Glomerular endothelial cell (primary cell): ENCODE measurements at regions not wholly inside any gene's neighbourhood (a gene's known extent, or its start where the extent isn't known, plus 50 kb on each side); places are given as distances from the start of the nearest gene placed in this dataset.

Source experiments
- DNase-seq: peaks from one replicate; pipeline ENCODE4 v3.0.0-alpha.2; 2011; ENCODE audit warnings: low read depth, low spot score; ENCODE audit errors: extremely low read depth

DNA sequence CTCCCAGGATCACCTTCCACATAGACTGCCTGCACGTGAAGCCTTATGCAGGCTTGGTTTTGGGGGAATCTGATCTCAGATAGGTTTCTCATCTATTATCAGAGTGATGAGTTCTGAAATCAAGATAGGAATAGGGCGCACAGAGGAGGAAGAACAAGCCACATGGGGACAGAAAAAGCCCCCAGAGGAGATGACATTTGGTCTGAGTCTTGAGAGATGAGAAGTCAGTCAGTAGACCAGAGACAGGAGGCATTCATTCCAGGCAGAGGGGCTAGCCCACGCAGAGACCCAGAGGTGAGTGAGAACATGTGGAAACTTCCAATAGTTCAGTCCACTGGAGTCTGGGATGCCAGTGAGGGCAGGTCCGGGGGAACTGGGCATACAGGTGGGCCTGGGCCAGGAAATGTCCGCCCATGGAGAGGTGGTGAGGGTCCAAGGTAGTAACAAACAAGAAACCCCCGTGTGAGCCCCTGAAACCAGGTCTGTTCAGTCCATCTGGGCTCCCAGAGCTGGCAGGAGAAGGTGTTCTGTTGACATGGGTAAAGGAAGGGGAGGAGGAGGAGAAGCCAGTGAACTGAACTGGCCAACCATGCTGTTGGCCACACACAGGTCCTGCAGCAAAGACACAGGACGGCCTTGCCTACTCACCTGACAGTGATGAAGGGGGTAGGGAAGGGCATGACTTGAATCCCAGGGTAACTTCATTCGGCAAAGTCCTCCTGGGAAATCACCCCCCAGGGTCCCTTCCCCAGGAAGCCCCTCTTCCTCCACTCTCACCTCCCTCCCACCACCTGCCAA, 69.3 kb upstream of the SMNDC1 start:
- DNase-seq: no peak

DNA sequence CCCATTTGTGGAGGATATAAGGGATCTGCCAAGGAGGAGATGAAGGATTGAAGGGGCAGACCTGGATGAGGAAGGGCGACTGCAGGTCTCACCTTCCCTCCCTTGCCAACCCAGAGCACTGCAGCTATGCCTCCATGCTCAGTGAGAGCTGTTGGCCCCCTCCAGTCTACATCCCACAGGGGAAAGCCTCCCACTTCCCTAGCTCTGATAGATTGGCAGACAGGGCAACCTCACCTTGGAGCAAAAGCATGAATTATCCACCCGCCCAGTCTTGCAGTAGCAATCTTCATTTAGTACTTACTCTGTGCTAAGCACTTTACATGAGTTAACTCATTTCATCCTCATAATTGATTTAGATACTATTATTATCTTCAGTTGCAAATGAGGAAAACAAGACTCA, 70.4 kb upstream of the SMNDC1 start:
- no peak for DNase-seq

DNA sequence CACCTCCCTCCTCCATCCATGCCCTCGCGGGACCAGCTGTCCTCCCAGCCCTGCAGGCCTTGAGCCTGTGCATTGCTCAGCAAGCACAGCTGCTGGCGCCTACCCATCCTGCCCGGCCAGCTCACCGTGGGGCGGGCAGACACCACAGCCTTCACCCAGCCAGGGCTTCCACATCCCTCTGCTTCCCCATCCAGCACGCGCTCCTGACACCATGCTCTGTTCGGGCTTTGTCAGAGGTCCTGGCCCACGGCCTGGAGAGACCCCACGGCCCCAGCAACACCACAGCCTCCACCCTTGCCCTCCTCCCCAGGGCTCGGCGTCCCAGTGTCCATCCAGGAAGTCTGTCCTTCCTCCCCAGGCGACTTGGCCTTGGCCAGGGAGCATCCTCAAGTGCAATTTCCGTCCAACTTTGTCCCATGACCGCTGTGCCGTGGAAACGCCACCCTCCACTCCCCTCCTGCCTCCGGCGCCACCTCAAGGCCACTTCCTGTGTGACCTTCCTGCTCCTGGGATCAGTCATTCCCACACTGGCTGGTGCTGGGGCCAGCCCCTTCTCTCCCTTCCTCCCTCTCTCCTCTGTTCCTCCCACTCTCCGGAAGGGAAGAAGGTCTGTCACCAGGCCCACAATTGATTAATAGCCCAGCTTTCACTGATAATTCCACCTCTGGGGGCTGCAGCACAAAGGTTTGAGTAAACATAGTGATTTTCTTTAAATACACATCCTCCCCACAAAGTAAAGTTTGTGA, 71.5 kb upstream of the SMNDC1 start:
- no peak for DNase-seq

DNA sequence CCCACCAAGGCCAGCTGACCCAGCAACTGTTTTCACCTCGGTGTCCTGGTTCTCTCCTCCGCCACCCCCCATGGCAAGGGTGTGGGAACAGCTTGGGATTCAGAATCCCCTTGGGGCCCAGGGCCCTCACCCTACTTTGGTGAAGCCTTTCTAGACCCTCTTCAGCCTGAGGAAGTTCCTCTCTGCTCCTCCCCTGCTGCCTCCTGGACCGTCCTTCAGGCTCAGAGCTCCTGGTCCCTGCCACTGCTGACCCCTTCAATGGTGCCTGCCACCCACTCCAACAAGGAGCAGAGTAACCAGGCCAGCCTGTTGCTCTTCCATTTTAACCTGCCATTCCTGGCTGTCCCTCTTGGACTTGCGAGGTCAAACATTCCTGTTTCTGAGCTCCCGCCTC, 72.0 kb upstream of the SMNDC1 start:
- no peak for DNase-seq

- no peak for DNase-seq
Observed at GRCh38 chr10:110378006-110378405, 73.3 kb upstream of the SMNDC1 start.

DNA sequence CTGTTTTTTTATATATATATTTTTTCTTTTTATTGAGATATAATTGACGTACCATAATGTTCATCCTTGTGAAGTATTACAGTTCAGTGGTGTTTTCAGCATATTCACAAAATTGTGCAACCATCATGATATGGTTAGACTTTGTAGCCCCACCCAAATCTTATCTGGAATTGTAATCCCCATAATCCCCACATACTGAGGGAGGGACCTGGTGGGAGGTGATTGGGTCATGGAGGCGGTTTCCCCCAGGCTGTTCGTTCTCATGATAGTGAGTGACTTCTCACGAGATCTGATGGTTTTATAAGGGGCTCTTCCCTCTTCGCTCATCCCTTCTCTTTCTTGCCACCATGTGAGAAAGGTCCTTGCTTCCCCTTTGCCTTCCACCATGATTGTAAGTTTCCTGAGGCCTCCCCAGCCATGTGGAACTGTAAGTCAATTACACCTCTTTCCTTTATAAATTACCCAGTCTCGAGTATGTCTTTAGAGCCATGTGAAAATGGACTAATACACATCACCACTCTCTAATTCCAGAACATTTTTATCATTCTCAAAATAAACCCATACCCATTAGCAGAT, 73.9 kb upstream of the SMNDC1 start:
- no peak for DNase-seq

DNA sequence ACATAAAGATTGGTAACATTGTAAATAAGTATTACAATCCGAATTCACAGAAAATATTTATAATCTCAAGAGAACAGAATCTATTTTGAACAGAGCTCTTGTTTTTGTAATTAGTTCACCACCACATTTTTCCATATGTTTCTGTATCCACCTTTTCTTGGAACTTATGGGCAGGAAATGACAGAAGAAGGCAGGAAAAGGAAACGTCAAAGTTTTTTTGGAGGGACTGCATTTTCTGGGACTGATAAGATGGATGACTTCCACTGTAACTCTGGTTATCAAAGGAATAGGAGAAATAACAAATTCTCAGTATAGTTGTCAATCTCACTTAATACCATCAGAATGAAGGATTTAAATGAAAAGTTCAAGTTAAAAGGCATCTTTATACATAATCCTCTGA, 75.1 kb upstream of the SMNDC1 start:
- DNase-seq: no peak

GRCh38 chr10:110380293-110380692, 75.6 kb upstream of the SMNDC1 start:
- DNase-seq: no peak

DNA sequence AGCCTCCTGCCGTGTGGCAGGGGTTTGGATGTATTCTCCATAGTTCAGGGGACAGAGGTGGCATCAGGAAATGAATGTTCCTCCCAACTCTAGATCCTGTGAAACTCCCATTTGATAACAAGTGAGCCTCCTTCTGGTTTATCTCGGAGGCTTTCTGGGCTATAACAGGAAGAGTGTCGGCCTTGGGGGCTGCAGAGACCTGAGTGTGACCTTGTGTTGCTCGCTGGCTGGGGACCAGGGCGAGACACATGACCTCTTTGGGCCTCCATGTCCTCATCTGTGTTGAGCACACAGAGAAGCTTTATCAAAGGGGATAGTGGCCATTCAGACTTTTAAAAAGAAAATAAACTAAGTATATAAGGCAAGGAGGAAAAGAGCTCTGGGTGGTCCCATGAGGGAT, 78.0 kb upstream of the SMNDC1 start:
- no peak for DNase-seq

- no peak for DNase-seq
Observed at GRCh38 chr10:110387617-110387982, 82.9 kb upstream of the SMNDC1 start.

DNA sequence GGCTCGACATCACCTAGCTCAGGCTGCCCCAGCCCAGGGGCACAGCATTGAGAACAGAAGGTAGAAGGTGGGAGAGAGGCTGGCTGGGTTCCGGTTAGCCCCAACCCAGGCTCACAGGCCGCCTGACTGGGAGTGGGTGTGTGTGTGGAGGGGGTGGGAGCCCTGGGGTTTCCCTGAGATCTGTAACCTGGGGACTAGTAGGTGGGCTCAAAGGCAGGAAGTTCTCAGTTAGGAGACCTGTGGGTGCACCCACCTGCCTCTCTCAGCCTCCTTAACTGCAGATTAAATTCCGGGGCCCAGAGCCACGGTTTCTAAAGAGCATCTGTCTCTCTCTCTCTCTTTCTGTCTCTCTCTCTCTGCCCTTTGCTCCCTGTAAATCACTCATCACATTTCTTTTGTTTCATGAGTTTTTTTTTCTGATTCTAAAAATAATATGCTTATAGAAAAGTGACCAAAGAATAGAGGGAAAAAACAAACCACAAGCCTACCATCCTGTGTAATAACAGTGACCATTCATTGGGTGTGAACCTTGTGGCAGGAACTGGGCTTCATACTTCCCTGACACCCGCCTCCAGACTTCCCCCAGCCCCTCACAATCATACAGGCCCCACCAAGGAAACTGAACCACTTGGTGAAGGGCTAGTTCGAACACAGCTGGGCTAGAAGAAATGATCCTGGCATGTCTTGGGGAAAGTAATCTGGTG, 83.4 kb upstream of the SMNDC1 start:
- no peak for DNase-seq

DNA sequence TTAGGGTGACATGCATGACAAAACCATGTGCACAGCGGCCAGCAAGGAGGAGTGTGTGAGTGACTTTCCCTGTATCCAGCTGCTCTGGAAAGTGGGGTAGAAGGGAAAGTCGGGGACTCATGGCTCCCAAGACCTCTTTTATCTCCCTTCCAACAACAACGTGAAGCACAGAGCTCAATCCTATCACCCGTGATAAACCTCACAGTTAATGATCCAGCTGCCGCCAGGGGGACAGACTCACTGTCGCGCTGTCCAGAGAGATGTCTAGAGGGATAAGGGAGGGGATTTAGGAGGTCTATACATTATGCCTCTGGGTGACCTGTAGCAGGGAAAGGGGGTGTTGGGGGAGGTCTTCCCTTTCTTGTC, 84.0 kb upstream of the SMNDC1 start:
- no peak for DNase-seq

DNA sequence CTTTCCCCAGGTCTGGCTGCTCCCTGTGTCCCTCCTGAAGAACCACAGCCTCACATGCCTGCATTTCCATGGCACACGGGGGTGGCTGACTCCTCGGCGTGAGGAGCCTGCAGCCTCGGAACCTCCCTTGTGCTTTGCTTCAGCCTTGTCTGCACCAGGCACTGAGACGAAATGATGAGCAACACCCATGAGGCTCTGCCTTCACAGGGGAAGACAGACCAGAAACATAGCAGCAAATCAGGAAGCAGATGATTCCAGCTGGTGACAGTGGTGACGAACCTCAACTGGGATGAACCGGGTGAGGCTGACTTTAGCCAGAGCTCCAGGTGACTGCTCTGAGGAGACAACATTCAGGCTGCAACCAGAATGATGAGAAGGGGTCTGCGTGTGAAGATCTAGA, 84.5 kb upstream of the SMNDC1 start:
- DNase-seq: no peak

DNA sequence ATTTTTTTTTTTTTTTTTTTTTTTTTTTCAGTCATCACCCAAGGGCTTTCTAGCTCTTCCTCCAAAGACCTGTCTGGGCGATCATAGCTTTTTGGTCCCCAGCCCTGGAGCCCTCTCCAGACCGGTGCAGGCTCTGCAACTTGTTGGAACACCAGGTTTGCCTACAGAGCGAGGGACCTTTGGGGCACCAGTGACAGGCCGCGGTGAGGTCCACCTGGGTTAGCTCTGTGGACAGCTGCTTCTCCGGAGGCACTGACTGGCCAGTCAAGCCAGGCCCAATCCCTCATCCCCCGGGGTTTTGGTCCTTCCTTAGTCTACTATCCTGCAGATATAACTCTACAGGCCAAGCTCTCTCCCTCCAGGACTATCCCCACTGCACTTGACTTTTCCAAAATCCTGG, 86.8 kb upstream of the SMNDC1 start:
- DNase-seq: no peak

GRCh38 chr10:110392121-110392520, 87.4 kb upstream of the SMNDC1 start:
- no peak for DNase-seq

DNA sequence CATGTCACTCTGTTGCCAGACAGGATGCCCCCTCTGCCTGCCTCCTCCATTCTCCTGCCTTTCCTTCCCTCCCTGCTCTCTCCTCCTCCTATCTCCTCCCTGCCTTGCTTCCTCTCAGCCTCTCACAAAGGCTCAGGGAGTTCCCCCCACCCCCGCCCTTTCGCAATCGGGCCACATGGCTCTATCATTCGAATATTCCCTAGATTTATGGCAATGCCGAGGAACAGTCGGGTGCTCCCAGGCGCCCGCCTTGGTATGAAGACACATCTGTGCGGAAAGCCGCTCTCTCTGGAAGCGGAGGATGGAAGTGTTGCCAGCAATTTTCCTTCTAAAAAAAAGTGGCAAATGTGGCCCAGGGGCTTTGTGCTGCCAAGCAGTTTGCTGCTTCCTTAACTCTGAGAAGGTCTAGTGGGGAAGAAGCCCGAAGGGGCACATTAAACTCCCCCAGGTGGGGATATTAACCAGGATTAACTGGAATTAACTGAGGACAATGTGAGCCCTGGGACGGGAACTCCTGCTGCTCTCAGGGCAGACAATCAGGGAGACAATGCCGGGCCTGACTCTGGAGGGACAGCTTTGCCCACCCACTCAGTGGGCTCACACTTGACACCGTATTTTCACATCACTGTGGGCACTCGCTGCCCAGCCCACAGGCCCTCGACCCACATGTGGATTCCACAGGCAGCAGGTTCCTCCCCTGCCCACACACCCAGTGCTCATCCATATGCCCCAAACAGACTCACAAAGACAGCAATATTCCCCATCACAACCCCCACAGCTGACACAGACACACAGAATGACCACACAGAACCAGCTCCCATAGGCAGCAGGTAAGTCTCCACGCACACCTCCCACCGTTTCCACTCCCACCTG, 88.4 kb upstream of the SMNDC1 start:
- no peak for DNase-seq

DNA sequence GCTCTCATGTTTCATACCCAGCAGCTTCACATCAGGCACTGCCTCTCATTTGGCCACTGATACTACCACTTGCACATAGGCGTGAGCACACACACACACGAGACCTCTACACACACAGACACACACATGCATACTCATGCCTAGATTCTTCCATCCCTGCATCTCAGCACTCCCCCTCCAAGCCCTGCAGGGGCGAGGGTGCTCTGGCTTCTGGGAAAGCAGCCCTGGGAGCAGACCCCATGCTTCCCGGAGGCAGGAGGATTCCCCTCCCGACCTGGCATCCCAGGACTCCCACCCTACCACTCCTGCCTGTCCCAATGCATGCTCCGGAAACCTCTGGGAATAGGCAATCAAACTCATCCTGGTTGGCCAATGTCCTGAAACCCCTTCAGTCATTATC, 89.1 kb upstream of the SMNDC1 start:
- DNase-seq: no peak

- no peak for DNase-seq
Observed at GRCh38 chr10:110394296-110394695, 89.6 kb upstream of the SMNDC1 start.

DNA sequence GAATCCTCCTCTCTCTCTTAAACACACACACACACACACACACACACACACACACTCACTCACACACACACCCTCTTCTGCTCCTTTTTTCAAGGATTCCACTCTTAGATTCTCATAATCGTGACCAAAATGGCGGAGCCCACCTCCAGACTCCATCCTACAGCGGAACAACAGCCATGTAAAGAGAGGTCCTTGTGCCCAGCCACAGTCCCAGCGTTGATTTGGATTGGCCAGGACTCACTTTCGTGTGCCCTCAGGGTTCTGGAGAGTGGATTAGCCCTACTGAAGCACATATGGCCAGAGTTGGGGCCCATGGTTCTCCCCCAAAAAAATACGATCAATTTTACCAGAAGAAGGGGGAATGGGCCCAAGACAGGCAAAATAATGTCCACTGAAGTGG, 90.2 kb upstream of the SMNDC1 start:
- no peak for DNase-seq
